Endothelial cell of umbilical vein (primary cell): ENCODE measurements at regions not wholly inside any gene's neighbourhood (a gene's known extent, or its start where the extent isn't known, plus 50 kb on each side); places are given as distances from the start of the nearest gene placed in this dataset.

Source experiments
- BruUV-seq: library from RNA; stranded (reverse); fragments of 400-500 nt; replicated peaks from 2 replicates; lab custom pipeline; 2021; lab: Mats Ljungman, UMichigan
- CTCF ChIA-PET: fragments of 300-600, 350-600 bp; sonication (Branson Sonifier 250); formaldehyde crosslinking; loops from one replicate; lab custom pipeline; 2021; ENCODE audit warnings: antibody characterized with exemption, inconsistent platforms; lab: Charles Lee
- POLR2A ChIA-PET: fragments of 300-600, 350-600 bp; sonication (Branson Sonifier 250); formaldehyde crosslinking; loops from one replicate; lab custom pipeline; 2021; ENCODE audit warnings: antibody characterized with exemption, inconsistent platforms; lab: Charles Lee
- DNase-seq: peaks from one replicate; pipeline ENCODE4 v3.0.0-alpha.2; 2011; ENCODE audit warnings: low read depth, low spot score
- FAIRE-seq: peaks from 2 replicates; lab custom pipeline; 2011; peaks lifted over from hg19 to GRCh38; lab: Jason Lieb, UNC
- H2AFZ ChIP-seq: 2 replicates; pipeline ENCODE4 v1.6.0; 2012; ENCODE audit warnings: low read depth, low read length, control low read depth, inconsistent platforms
- H3K27ac ChIP-seq: 2 replicates; pipeline ENCODE4 v1.5.1; 2011; ENCODE audit warnings: low read depth, mild to moderate bottlenecking, control low read depth, low read length, moderate library complexity; ENCODE audit not compliant: insufficient read depth
- H3K27me3 ChIP-seq, 2 experiments: 2 replicates each; pipeline versions ENCODE4 v1.6.0 to v1.6.1; 2011; ENCODE audit warnings: low read length in 2 of 2, mixed read lengths in 1 of 2; ENCODE audit not compliant: control insufficient read depth in 2 of 2, insufficient read depth in 2 of 2
- H3K36me3 ChIP-seq, 2 experiments: 2 replicates in 1 of 2; 3 replicates in 1 of 2; pipeline ENCODE4 v1.5.1; 2011; ENCODE audit warnings: low read length in 2 of 2, mild to moderate bottlenecking in 1 of 2, moderate library complexity in 1 of 2; ENCODE audit not compliant: control insufficient read depth in 2 of 2, insufficient read depth in 2 of 2; ENCODE audit errors: extremely low read depth in 1 of 2
- H3K4me1 ChIP-seq: 3 replicates; pipeline ENCODE4 v1.5.1; 2011; ENCODE audit warnings: mild to moderate bottlenecking, low read length; ENCODE audit not compliant: control insufficient read depth, insufficient read depth; ENCODE audit errors: extremely low read depth
- H3K4me2 ChIP-seq: 2 replicates; pipeline ENCODE4 v1.6.1; 2011; ENCODE audit warnings: low read length, control low read depth, mixed read lengths; ENCODE audit not compliant: insufficient read depth
- H3K4me3 ChIP-seq, 3 experiments: fragments of 200-600 bp in 1 of 3; sonication (generic), shearing (Covaris generic) in 1 of 3; replicated peaks in 1 of 3; 2 replicates each; pipeline ENCODE4 v1.5.1; 2011 to 2016; ENCODE audit warnings: control low read depth in 3 of 3, low read length in 3 of 3, mild to moderate bottlenecking in 2 of 3, inconsistent platforms in 1 of 3, low read depth in 1 of 3, moderate library complexity in 1 of 3; ENCODE audit not compliant: insufficient read depth in 1 of 3
- H3K79me2 ChIP-seq: 2 replicates; pipeline ENCODE4 v1.6.0; 2012; ENCODE audit warnings: low read length, inconsistent platforms; ENCODE audit not compliant: control insufficient read depth, insufficient read depth
- H3K9ac ChIP-seq: replicated peaks from 2 replicates; pipeline ENCODE3; 2011; ENCODE audit warnings: low read length, control low read depth; ENCODE audit not compliant: insufficient read depth; ENCODE audit errors: extremely low read depth
- H3K9me1 ChIP-seq: replicated peaks from 3 replicates; pipeline ENCODE4 v1.6.0; 2011; ENCODE audit warnings: mild to moderate bottlenecking, low read length; ENCODE audit not compliant: control insufficient read depth, insufficient read depth; ENCODE audit errors: extremely low read depth
- H3K9me3 ChIP-seq: replicated peaks from 2 replicates; pipeline ENCODE4 v1.5.1; 2012; ENCODE audit warnings: low read length, inconsistent platforms; ENCODE audit not compliant: control insufficient read depth, insufficient read depth
- H4K20me1 ChIP-seq: replicated peaks from 2 replicates; pipeline ENCODE3; 2011; ENCODE audit warnings: mild to moderate bottlenecking, low read length; ENCODE audit not compliant: control insufficient read depth, insufficient read depth; ENCODE audit errors: extremely low read depth
- FOS ChIP-seq: IDR thresholded peaks from 2 replicates; pipeline ENCODE4 v1.6.1; 2011; ENCODE audit warnings: mild to moderate bottlenecking, low read length, moderate library complexity, borderline replicate concordance; ENCODE audit not compliant: insufficient read depth
- GATA2 ChIP-seq: IDR thresholded peaks from 2 replicates; pipeline ENCODE4 v1.7.0; 2011; ENCODE audit warnings: low read depth, mild to moderate bottlenecking, moderate library complexity, mixed read lengths, low read length; ENCODE audit not compliant: insufficient read length, insufficient read depth
- JUN ChIP-seq: IDR thresholded peaks from 2 replicates; pipeline ENCODE4 v1.6.1; 2011; ENCODE audit warnings: borderline replicate concordance, low read depth; ENCODE audit not compliant: insufficient read length, insufficient read depth
- MYC ChIP-seq: IDR thresholded peaks from one replicate; pipeline ENCODE4 v1.6.1; 2011; ENCODE audit warnings: mild to moderate bottlenecking, low read depth, low read length
- POLR2AphosphoS5 ChIP-seq: IDR thresholded peaks from 2 replicates; pipeline ENCODE4 v1.6.1; 2012; ENCODE audit warnings: low read depth, mild to moderate bottlenecking, control low read depth, low read length, moderate library complexity; ENCODE audit not compliant: insufficient read depth
- dilution Hi-C: fragments of 300-500 bp; cut with MboI; formaldehyde crosslinking; loops from one replicate; pipeline ENCODE4 v1.15.0; 2019; ENCODE audit warnings: low sequenced_read_pairs; ENCODE audit not compliant: extremely low pct_ligation_motif_present
- intact Hi-C: fragments of 100-400 bp; cut with micrococcal nuclease; formaldehyde crosslinking; loops from one replicate; pipeline ENCODE4 v1.10.0; 2022
- TF ChIP-seq, protein P1 (sequence below): IDR thresholded peaks from 2 replicates; pipeline ENCODE4 v1.6.1; 2011; ENCODE audit not compliant: insufficient read depth, insufficient read length
- TF ChIP-seq, protein P2 (sequence below), 2 donors: IDR thresholded peaks; 1 replicate in 1 of 2; 2 replicates in 1 of 2; pipeline ENCODE4 v1.5.1; 2011; ENCODE audit warnings: low read length in 2 of 2, mild to moderate bottlenecking in 2 of 2, moderate library complexity in 2 of 2, control low read depth in 1 of 2, inconsistent platforms in 1 of 2, low read depth in 1 of 2; ENCODE audit not compliant: insufficient read depth in 1 of 2; ENCODE audit errors: extremely low read depth in 1 of 2

DNA sequence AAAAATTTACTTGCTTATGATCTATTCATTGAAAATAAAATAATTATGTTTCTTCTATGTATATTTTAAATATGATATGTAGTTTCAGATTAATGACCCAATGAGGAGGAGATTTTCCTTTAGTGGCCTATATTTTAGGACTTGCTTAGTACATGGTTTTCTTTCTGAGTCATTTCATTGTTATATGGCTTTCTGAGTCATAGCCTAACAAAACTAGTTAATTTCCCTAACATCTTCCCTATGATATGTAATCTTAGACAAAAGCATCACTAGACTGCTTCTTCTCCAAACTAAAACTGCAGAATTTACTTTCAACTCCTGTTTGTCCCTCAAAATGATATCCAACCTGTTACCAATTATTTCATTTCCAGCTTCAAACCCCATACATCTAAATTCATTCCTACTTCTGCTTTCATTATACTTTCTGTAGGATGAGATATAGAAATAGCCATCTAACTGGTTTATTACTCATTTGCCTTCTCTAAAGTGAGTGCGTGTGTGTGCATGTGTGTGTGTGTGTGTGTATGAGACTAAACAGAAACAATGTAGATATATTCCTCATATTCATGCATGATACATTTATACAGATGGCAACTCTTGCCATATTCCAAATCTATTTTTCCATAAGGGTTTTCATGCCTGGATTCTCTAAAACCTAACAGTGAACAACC is 915.0 kb upstream of the GBE1 start:
- no peaks in the 10 kb centered on the region for H3K79me2 ChIP-seq
- dilution Hi-C loops: no loop called here
- H3K9me3 ChIP-seq: no peaks in the 10 kb centered on the region
- TF ChIP-seq JUN: no peak
- H3K9ac ChIP-seq: no peak overlapping the region
- no TSS peak for BruUV-seq
- no peaks in the 10 kb centered on the region for H3K27me3 ChIP-seq
- H2AFZ ChIP-seq: no peak overlapping the region
- H3K4me3 ChIP-seq: no peak overlapping the region
- DNase-seq (no peak), FAIRE-seq (no peak)
- H3K4me2 ChIP-seq: no peak overlapping the region
- H3K4me1 ChIP-seq: no peaks in the 10 kb centered on the region
- H3K27ac ChIP-seq: no peak overlapping the region
- ChIA-PET POLR2A (no interaction called here), CTCF (no interaction called here)
- H4K20me1 ChIP-seq: no peaks in the 10 kb centered on the region
- H3K36me3 ChIP-seq: no peaks in the 10 kb centered on the region
- no peaks in the 10 kb centered on the region for H3K9me1 ChIP-seq
- intact Hi-C loops: no loop called here

DNA sequence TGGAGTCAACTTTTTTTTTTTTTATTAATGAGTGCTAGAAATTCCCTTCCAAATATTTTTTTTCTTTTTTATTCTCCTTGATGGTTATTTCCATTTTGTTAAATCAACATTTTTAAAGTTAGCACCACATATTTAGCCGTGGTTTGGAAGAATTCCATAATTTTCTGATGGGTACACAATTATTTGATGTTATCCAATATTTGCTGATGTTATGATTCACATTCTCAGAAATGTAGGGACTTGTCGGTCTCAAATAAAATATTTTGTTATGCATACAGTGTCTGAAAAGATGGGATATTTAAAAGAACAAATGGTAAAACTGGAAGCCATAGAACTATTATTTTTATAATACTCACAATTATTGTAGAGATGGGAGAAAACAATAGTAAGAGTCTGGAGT is 911.5 kb upstream of the GBE1 start:
- no peak for TF ChIP-seq JUN
- TF ChIP-seq, protein P1, sequence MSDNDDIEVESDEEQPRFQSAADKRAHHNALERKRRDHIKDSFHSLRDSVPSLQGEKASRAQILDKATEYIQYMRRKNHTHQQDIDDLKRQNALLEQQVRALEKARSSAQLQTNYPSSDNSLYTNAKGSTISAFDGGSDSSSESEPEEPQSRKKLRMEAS: no peak
- TF ChIP-seq POLR2AphosphoS5: no peak
- no peak for TF ChIP-seq MYC
- TF ChIP-seq GATA2: no peak
- TF ChIP-seq, protein P2, sequence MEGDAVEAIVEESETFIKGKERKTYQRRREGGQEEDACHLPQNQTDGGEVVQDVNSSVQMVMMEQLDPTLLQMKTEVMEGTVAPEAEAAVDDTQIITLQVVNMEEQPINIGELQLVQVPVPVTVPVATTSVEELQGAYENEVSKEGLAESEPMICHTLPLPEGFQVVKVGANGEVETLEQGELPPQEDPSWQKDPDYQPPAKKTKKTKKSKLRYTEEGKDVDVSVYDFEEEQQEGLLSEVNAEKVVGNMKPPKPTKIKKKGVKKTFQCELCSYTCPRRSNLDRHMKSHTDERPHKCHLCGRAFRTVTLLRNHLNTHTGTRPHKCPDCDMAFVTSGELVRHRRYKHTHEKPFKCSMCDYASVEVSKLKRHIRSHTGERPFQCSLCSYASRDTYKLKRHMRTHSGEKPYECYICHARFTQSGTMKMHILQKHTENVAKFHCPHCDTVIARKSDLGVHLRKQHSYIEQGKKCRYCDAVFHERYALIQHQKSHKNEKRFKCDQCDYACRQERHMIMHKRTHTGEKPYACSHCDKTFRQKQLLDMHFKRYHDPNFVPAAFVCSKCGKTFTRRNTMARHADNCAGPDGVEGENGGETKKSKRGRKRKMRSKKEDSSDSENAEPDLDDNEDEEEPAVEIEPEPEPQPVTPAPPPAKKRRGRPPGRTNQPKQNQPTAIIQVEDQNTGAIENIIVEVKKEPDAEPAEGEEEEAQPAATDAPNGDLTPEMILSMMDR (IDR thresholded peaks at IDR 0.05; ENCODE audit: extremely low read depth in 1 of 2, insufficient read depth in 1 of 2, low read depth in 1 of 2, low read length in 2 of 2): no peak
- no peak for TF ChIP-seq FOS
- Histone ChIP-seq H3K27me3 (no peaks in the 10 kb centered on the region), H3K4me3 (no peak overlapping the region), H2AFZ (no peak overlapping the region), H4K20me1 (no peaks in the 10 kb centered on the region), H3K4me2 (no peak overlapping the region), H3K79me2 (no peaks in the 10 kb centered on the region), H3K9ac (no peak overlapping the region), H3K27ac (no peak overlapping the region), H3K4me1 (no peaks in the 10 kb centered on the region), H3K9me3 (no peaks in the 10 kb centered on the region), H3K36me3 (no peaks in the 10 kb centered on the region), H3K9me1 (no peaks in the 10 kb centered on the region)
- dilution Hi-C loops: no loop called here
- no TSS peak for BruUV-seq
- CTCF ChIA-PET: no interaction called here
- DNase-seq (no peak), FAIRE-seq (no peak)
- intact Hi-C loops: no loop called here
- POLR2A ChIA-PET: no interaction called here
